Spleen (tissue), 7 donors: ENCODE measurements at regions not wholly inside any gene's neighbourhood (a gene's known extent, or its start where the extent isn't known, plus 50 kb on each side); places are given as distances from the start of the nearest gene placed in this dataset.

ENCODE experiments used
- POLR2AphosphoS5 ChIP-seq, 3 donors: sonication (generic); formaldehyde crosslinking; IDR thresholded peaks; one replicate each; pipeline ENCODE4 v1.5.1; 2017; ENCODE audit warnings: antibody characterized with exemption in 3 of 3
- TF ChIP-seq, protein P1 (sequence below), 11 experiments: fragments of 200-600 bp in 7 of 11; fragments of 450-650 bp in 4 of 11; sonication (generic) in 4 of 11; IDR thresholded peaks in 8 of 11; conservative IDR thresholded peaks in 3 of 11; 1 replicate in 7 of 11; 2 replicates in 4 of 11; pipeline versions ENCODE4 v1.4.0 to v1.8.0; 2016 to 2021; ENCODE audit warnings: antibody characterized with exemption in 11 of 11, inconsistent platforms in 4 of 11, mild to moderate bottlenecking in 1 of 11
- donor health status: DM: no; HTN: no; CAD: no; lungs with moderate emphysema.
- donor health status: DM: no; HTN: no; CAD: no.
- donor health status: DM: no; HTN: no; CAD: no.

DNA sequence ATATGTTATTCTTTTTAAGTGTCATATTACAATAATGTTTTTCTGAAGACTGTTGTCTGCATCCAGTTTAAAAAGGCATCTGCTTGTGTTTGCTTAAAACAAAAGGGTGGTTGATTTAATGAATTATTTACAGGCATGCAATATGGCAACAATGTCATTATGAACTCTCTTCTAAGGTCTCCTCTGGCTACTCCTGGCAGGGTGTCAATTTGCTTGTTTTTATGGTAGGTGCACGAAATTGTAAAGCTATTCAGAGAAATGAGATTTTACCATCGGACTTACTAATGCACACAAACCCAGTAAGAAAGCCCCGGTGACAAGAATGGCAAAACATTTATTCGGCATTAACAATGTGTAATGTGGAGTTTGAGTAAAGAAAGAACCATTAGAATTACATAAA, 539.8 kb upstream of the ZNF608 start:
- no peak for TF ChIP-seq POLR2AphosphoS5 (IDR thresholded peaks at IDR 0.05)
- TF ChIP-seq, protein P1, sequence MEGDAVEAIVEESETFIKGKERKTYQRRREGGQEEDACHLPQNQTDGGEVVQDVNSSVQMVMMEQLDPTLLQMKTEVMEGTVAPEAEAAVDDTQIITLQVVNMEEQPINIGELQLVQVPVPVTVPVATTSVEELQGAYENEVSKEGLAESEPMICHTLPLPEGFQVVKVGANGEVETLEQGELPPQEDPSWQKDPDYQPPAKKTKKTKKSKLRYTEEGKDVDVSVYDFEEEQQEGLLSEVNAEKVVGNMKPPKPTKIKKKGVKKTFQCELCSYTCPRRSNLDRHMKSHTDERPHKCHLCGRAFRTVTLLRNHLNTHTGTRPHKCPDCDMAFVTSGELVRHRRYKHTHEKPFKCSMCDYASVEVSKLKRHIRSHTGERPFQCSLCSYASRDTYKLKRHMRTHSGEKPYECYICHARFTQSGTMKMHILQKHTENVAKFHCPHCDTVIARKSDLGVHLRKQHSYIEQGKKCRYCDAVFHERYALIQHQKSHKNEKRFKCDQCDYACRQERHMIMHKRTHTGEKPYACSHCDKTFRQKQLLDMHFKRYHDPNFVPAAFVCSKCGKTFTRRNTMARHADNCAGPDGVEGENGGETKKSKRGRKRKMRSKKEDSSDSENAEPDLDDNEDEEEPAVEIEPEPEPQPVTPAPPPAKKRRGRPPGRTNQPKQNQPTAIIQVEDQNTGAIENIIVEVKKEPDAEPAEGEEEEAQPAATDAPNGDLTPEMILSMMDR (IDR thresholded peaks at IDR 0.05 in 8 of 11, conservative IDR thresholded peaks at IDR 0.05 in 3 of 11), result no peak
